Nephron (organoid): ENCODE measurements at regions not wholly inside any gene's neighbourhood (a gene's known extent, or its start where the extent isn't known, plus 50 kb on each side); places are given as distances from the start of the nearest gene placed in this dataset.

ENCODE experiments used
- H3K27ac Mint-ChIP-seq, 3 experiments: 2 replicates each; pipeline ENCODE4 v1.8.0; 2020; ENCODE audit warnings: mixed read lengths in 3 of 3, mild to moderate bottlenecking in 2 of 3, moderate library complexity in 1 of 3
- H3K27me3 Mint-ChIP-seq: 2 replicates; pipeline ENCODE4 v1.8.0; 2021; ENCODE audit warnings: low read depth, mild to moderate bottlenecking, moderate library complexity, mixed read lengths
- H3K36me3 Mint-ChIP-seq: 2 replicates; pipeline ENCODE4 v1.8.0; 2020; ENCODE audit warnings: low read depth, mixed read lengths
- H3K4me1 Mint-ChIP-seq: 2 replicates; pipeline ENCODE4 v1.8.0; 2020; ENCODE audit warnings: mixed read lengths
- H3K4me3 Mint-ChIP-seq, 3 experiments: 2 replicates each; pipeline ENCODE4 v1.8.0; 2020; ENCODE audit warnings: mild to moderate bottlenecking in 3 of 3, mixed read lengths in 3 of 3, moderate library complexity in 2 of 3
- H3K9me3 Mint-ChIP-seq: 2 replicates; pipeline ENCODE4 v1.8.0; 2020; ENCODE audit warnings: mixed read lengths
- TF ChIP-seq, protein P1 (sequence below), 3 experiments: fragments of 200-600 bp; sonication (generic); IDR thresholded peaks; one replicate each; pipeline ENCODE4 v1.5.0; 2021; ENCODE audit warnings: antibody characterized with exemption in 3 of 3; ENCODE audit not compliant: unreplicated experiment in 3 of 3

DNA sequence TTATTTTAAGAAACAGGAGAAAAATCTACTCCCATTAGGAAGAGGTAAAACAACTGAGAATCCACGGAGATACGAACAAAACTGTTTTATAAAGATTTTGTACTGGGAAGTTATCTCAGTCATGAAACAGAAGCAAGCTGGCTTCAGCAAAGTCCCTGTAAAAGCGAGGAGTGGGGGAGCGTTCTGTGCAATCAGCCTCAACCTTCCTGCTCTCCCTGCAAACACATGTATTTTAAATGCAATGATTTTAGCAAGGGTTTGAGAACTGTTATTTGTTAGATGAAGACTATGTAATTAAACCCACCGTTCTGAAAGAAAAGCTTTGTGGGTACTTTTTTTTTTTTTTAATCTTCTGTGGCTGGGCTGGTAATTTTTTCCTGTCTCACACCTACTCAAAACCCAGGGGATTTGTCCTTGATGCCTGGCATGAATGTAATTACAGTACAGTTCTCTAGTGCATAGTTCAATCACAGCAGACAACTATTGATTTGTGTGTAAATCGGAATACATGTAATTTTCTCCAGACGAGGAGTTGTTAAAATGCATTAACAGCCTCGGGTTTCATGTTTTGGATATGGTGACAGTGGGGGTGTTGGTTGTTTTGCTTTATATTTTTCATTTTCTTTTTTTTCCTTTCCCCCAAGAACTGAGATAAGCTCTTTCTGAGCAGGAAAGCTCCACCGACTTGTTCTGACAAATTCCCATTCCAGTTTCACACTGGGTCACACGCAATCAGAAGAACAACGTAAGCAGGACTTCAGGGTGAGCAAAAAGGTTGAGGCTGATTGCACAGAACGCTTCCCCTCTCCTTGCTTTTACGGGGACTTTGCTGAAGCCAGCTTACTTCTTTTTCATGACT, 153.6 kb downstream of the PHLDA1 start:
- Mint-ChIP-seq H3K4me1 (peaks cover 29% of the 10 kb centered on the region), H3K9me3 (no peaks in the 10 kb centered on the region), H3K27ac (peak overlapping the region; percentile 81 to 91 (median 85)), H3K36me3 (no peaks in the 10 kb centered on the region), H3K4me3 (peak overlapping the region in 1 of 3 experiments; percentile 48), H3K27me3 (no peaks in the 10 kb centered on the region)
- TF ChIP-seq, protein P1, sequence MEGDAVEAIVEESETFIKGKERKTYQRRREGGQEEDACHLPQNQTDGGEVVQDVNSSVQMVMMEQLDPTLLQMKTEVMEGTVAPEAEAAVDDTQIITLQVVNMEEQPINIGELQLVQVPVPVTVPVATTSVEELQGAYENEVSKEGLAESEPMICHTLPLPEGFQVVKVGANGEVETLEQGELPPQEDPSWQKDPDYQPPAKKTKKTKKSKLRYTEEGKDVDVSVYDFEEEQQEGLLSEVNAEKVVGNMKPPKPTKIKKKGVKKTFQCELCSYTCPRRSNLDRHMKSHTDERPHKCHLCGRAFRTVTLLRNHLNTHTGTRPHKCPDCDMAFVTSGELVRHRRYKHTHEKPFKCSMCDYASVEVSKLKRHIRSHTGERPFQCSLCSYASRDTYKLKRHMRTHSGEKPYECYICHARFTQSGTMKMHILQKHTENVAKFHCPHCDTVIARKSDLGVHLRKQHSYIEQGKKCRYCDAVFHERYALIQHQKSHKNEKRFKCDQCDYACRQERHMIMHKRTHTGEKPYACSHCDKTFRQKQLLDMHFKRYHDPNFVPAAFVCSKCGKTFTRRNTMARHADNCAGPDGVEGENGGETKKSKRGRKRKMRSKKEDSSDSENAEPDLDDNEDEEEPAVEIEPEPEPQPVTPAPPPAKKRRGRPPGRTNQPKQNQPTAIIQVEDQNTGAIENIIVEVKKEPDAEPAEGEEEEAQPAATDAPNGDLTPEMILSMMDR (IDR thresholded peaks at IDR 0.05; ENCODE audit: unreplicated experiment in 3 of 3) = no peak

DNA sequence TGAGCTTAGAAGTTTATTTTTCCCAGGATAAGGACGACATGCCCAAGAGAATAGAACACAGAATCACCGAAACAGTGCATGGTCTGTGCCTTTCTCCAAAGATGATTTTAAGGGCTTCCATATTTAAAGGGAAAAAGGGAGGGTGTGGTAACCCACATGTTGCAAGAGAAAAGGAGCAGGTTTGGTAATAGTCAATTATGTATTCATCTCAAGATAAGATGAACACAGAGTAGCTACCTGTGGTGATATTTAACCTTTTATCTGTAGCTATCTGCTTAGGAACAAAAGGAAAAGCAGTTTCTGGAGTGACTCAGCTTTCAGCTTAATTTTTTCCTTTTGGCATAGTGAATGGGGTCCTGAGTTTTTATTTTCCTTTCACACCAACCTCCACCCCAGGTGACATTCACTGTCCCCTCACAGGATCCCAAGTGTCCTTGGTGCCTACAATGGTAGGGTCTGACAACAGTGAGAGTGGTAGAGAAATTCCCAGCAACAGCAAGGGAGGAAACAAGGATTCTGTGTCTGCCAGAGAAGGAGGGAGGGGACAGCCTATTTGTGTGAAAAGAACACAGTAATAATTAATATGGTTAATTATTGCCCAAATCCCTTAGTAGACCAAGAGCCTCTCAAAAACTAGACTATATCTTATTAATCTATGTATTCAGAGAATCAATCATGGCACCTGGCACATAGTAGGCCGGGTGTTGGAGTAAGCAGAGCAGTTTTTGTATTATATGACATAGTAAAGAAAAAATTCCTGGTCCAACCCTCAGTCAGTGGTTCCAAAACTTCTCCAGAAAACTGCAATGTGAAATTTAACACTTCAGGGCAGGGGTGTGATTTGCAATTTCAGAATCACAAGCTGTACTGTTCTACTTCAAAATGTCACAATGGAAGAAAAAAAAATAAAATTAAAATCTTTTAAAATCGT, 154.5 kb downstream of the PHLDA1 start:
- Mint-ChIP-seq H3K4me3 (peak overlapping the region in 1 of 3 experiments; percentile 19), H3K9me3 (no peaks in the 10 kb centered on the region), H3K27me3 (no peaks in the 10 kb centered on the region), H3K27ac (peak overlapping the region; percentile 81 to 91 (median 85)), H3K36me3 (no peaks in the 10 kb centered on the region), H3K4me1 (peaks cover 29% of the 10 kb centered on the region)
- TF ChIP-seq, protein P1 (IDR thresholded peaks at IDR 0.05; ENCODE audit: unreplicated experiment in 3 of 3) = no peak

- Mint-ChIP-seq H3K4me1 (peaks cover 34% of the 10 kb centered on the region), H3K9me3 (no peaks in the 10 kb centered on the region), H3K4me3 (no peak overlapping the region), H3K27me3 (no peaks in the 10 kb centered on the region), H3K36me3 (no peaks in the 10 kb centered on the region), H3K27ac (no peak overlapping the region)
- TF ChIP-seq, protein P1 (IDR thresholded peaks at IDR 0.05; ENCODE audit: unreplicated experiment in 3 of 3) = no peak
These were observed 157.1 kb downstream of the PHLDA1 start for GRCh38 chr12:75874441-75874840.

DNA sequence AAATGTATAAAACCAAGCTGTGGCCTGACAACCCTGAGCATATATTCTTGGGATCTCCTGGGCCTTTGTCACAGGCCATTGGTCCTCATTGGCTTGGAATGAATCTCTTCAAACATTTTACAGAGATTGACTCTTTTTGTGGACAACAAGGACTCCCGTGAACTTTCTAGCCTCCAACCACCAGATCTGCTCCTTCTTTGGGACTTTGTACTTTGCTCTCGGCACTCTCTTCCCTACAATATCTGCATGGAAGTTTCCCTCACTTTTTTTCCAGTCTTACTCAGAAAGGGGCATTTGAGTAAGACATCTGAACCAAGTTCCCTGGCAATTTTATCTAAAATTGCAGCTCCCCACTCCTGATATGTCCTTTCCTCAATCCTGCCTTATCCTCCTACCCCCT, 158.8 kb downstream of the PHLDA1 start:
- H3K9me3 Mint-ChIP-seq = no peaks in the 10 kb centered on the region

GRCh38 chr12:75870878-75871277, 160.7 kb downstream of the PHLDA1 start:
- Mint-ChIP-seq H3K36me3 (no peaks in the 10 kb centered on the region), H3K27me3 (no peaks in the 10 kb centered on the region), H3K4me3 (no peak overlapping the region), H3K27ac (no peak overlapping the region), H3K9me3 (no peaks in the 10 kb centered on the region), H3K4me1 (peaks cover 12% of the 10 kb centered on the region)
- TF ChIP-seq, protein P1 (IDR thresholded peaks at IDR 0.05; ENCODE audit: unreplicated experiment in 3 of 3) = no peak

More for the DNA sequence above, 158.8 kb downstream of the PHLDA1 start:
- H3K27me3 Mint-ChIP-seq = no peaks in the 10 kb centered on the region
- no peaks in the 10 kb centered on the region for H3K36me3 Mint-ChIP-seq
- peaks cover 24% of the 10 kb centered on the region for H3K4me1 Mint-ChIP-seq
- TF ChIP-seq, protein P1 (IDR thresholded peaks at IDR 0.05; ENCODE audit: unreplicated experiment in 3 of 3) = no peak
- no peak overlapping the region for H3K4me3 Mint-ChIP-seq
- no peak overlapping the region for H3K27ac Mint-ChIP-seq
